ENCODE measurements at regions not wholly inside any gene's neighbourhood (a gene's known extent, or its start where the extent isn't known, plus 50 kb on each side); places are given as distances from the start of the nearest gene placed in this dataset.

GRCh38 chr2:19434413-19434812 lies 76.0 kb upstream of the OSR1 start:
- H3K27me3 ChIP-seq (ENCODE audit: low read depth): no peaks in the 10 kb centered on the region
- DNase-seq: no peak
- no peaks in the 10 kb centered on the region for H3K9me3 ChIP-seq
- TF ChIP-seq CTCF (IDR thresholded peaks at IDR 0.05): no peak
- no peaks in the 10 kb centered on the region for H3K4me1 ChIP-seq
- intact Hi-C loops (cut with DNase I): no loop called here
- no peak for ATAC-seq
- H3K27ac ChIP-seq: no peak overlapping the region
- H3K4me3 ChIP-seq: no peak overlapping the region
- H3K36me3 ChIP-seq: no peaks in the 10 kb centered on the region

- H3K4me1 ChIP-seq: no peaks in the 10 kb centered on the region
- ATAC-seq (no peak), DNase-seq (no peak)
- TF ChIP-seq CTCF (IDR thresholded peaks at IDR 0.05): no peak
- no peaks in the 10 kb centered on the region for H3K9me3 ChIP-seq
- no peaks in the 10 kb centered on the region for H3K27me3 ChIP-seq (ENCODE audit: low read depth)
- intact Hi-C loops (cut with DNase I): no loop called here
- no peak overlapping the region for H3K27ac ChIP-seq
- no peak overlapping the region for H3K4me3 ChIP-seq
- no peaks in the 10 kb centered on the region for H3K36me3 ChIP-seq
These were observed 68.5 kb upstream of the OSR1 start for GRCh38 chr2:19426941-19427340.

GRCh38 chr2:19426144-19426543 lies 67.7 kb upstream of the OSR1 start:
- DNase-seq (no peak), ATAC-seq (no peak)
- no peaks in the 10 kb centered on the region for H3K27me3 ChIP-seq (ENCODE audit: low read depth)
- H3K9me3 ChIP-seq: no peaks in the 10 kb centered on the region
- no peak overlapping the region for H3K27ac ChIP-seq
- intact Hi-C loops (cut with DNase I): no loop called here
- no peaks in the 10 kb centered on the region for H3K36me3 ChIP-seq
- no peaks in the 10 kb centered on the region for H3K4me1 ChIP-seq
- no peak for TF ChIP-seq CTCF (IDR thresholded peaks at IDR 0.05)
- H3K4me3 ChIP-seq: no peak overlapping the region

GRCh38 chr2:19425419-19425818 lies 67.0 kb upstream of the OSR1 start:
- DNase-seq: no peak
- H3K4me1 ChIP-seq: no peaks in the 10 kb centered on the region
- intact Hi-C loops (cut with DNase I): no loop called here
- no peak for ATAC-seq
- no peaks in the 10 kb centered on the region for H3K36me3 ChIP-seq
- no peak overlapping the region for H3K4me3 ChIP-seq
- no peaks in the 10 kb centered on the region for H3K27me3 ChIP-seq (ENCODE audit: low read depth)
- no peaks in the 10 kb centered on the region for H3K9me3 ChIP-seq
- no peak for TF ChIP-seq CTCF (IDR thresholded peaks at IDR 0.05)
- no peak overlapping the region for H3K27ac ChIP-seq

GRCh38 chr2:19419211-19419880 lies 60.9 kb upstream of the OSR1 start:
- Histone ChIP-seq H3K27ac (no peak overlapping the region), H3K9me3 (no peaks in the 10 kb centered on the region), H3K4me1 (no peaks in the 10 kb centered on the region), H3K4me3 (no peak overlapping the region), H3K27me3 (ENCODE audit: low read depth) (no peaks in the 10 kb centered on the region), H3K36me3 (no peaks in the 10 kb centered on the region)
- ATAC-seq: no peak
- no peak for TF ChIP-seq CTCF (IDR thresholded peaks at IDR 0.05)
- intact Hi-C loops (cut with DNase I): no loop called here
- DNase-seq: no peak
